Stomach (tissue), 4 donors: ENCODE measurements at regions not wholly inside any gene's neighbourhood (a gene's known extent, or its start where the extent isn't known, plus 50 kb on each side); places are given as distances from the start of the nearest gene placed in this dataset.

Experiments used
- CTCF ChIP-seq, 7 experiments: fragments of 450-650 bp in 4 of 7; fragments of 200-600 bp in 3 of 7; sonication (generic) in 3 of 7; IDR thresholded peaks; one replicate each; pipeline ENCODE4 v1.5.1; 2016 to 2019; ENCODE audit warnings: antibody characterized with exemption in 7 of 7, control low read depth in 2 of 7, mild to moderate bottlenecking in 1 of 7
- POLR2A ChIP-seq, 4 donors: fragments of 450-650 bp; IDR thresholded peaks; one replicate each; pipeline ENCODE4 v1.6.1; 2016; ENCODE audit warnings: antibody characterized with exemption in 4 of 4, control low read depth in 2 of 4, mild to moderate bottlenecking in 1 of 4, moderate library complexity in 1 of 4

- TF ChIP-seq POLR2A (IDR thresholded peaks at IDR 0.05) (no peak), CTCF (IDR thresholded peaks at IDR 0.05) (no peak)
Observed at GRCh38 chr5:162360373-162360931, 292.9 kb downstream of the GABRG2 start.
